ENCODE measurements at regions not wholly inside any gene's neighbourhood (a gene's known extent, or its start where the extent isn't known, plus 50 kb on each side); places are given as distances from the start of the nearest gene placed in this dataset.

DNA sequence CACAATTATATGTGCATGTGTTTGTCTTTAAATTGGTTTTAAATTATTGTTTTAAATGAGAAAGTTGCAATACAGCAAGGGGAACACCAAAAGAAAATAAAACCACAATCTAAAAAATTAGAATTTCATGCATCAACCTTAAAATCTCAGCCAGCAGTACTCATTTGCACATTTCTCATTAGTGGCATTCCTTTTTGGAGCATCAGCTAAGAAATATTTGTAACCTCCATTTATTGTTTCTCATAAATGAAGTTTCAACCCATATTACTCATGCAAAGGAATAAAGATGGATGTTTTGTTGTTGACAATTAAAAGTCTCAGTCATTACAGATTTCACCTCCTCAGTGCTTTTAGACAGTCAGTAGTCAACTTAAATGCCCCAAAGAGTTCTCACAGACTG lies 160.1 kb downstream of the TBX15 start:
- DNase-seq, result no peak
- Histone ChIP-seq H3K4me3 (ENCODE audit: low read depth, low read length) (no peak overlapping the region), H3K36me3 (replicated peaks) (no peaks in the 10 kb centered on the region), H3K27ac (no peak overlapping the region), H3K27me3 (replicated peaks) (no peaks in the 10 kb centered on the region)
- in situ Hi-C loops (cut with HindIII; ENCODE audit: low pct_ligation_motif_present, low sequenced_read_pairs), result no loop called here
- TF ChIP-seq, protein P1, sequence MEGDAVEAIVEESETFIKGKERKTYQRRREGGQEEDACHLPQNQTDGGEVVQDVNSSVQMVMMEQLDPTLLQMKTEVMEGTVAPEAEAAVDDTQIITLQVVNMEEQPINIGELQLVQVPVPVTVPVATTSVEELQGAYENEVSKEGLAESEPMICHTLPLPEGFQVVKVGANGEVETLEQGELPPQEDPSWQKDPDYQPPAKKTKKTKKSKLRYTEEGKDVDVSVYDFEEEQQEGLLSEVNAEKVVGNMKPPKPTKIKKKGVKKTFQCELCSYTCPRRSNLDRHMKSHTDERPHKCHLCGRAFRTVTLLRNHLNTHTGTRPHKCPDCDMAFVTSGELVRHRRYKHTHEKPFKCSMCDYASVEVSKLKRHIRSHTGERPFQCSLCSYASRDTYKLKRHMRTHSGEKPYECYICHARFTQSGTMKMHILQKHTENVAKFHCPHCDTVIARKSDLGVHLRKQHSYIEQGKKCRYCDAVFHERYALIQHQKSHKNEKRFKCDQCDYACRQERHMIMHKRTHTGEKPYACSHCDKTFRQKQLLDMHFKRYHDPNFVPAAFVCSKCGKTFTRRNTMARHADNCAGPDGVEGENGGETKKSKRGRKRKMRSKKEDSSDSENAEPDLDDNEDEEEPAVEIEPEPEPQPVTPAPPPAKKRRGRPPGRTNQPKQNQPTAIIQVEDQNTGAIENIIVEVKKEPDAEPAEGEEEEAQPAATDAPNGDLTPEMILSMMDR (IDR thresholded peaks at IDR 0.05; ENCODE audit: low read depth, low read length, missing control alignments), result no peak

DNA sequence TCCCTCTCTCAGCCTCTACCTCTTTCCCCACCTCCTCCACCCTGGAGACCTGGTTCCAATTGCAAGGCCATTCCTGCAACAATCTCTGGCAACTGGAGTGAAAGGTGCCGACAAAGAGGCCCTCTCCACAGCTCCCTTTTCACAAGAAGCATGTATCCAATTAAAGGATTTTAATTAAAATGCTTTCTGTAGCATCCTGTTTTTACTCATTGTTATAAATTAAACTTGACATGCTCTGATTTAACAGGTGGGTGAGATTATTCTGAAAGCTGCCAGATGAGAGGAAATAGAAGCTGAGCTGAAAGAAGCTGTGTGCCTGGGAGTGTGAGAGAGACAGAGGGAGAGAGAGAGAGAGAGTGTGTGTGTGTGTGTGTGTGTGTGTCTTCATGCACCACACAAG lies 160.5 kb downstream of the TBX15 start:
- H3K27ac ChIP-seq, result no peak overlapping the region
- in situ Hi-C loops (cut with HindIII; ENCODE audit: low pct_ligation_motif_present, low sequenced_read_pairs), result no loop called here
- TF ChIP-seq, protein P1 (IDR thresholded peaks at IDR 0.05; ENCODE audit: low read depth, low read length, missing control alignments), result no peak
- no peak overlapping the region for H3K4me3 ChIP-seq (ENCODE audit: low read depth, low read length)
- no peak for DNase-seq
- no peaks in the 10 kb centered on the region for H3K36me3 ChIP-seq (replicated peaks)
- H3K27me3 ChIP-seq (replicated peaks), result no peaks in the 10 kb centered on the region

DNA sequence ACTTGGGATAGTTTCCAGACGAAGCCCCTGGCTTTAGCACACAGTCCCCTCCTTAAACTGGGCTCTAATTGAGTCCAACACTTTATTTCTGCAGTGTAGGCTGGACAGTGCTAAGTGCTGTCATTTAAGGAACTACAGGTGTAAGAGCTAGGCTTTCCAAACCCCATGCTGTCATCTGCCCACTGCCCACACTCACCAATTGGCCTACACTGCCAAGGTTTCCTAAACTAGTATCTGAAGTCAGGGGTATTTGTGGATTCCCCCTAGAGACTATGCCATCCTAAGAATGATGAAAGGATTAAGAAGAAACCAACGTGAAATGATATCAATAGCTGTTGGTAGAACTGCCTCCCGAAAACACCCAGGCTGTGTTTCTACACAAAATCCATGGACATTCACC lies 160.9 kb downstream of the TBX15 start:
- in situ Hi-C loops (cut with HindIII; ENCODE audit: low pct_ligation_motif_present, low sequenced_read_pairs), result no loop called here
- Histone ChIP-seq H3K4me3 (ENCODE audit: low read depth, low read length) (no peak overlapping the region), H3K27me3 (replicated peaks) (no peaks in the 10 kb centered on the region), H3K27ac (no peak overlapping the region), H3K36me3 (replicated peaks) (no peaks in the 10 kb centered on the region)
- no peak for DNase-seq
- TF ChIP-seq, protein P1 (IDR thresholded peaks at IDR 0.05; ENCODE audit: low read depth, low read length, missing control alignments), result no peak

DNA sequence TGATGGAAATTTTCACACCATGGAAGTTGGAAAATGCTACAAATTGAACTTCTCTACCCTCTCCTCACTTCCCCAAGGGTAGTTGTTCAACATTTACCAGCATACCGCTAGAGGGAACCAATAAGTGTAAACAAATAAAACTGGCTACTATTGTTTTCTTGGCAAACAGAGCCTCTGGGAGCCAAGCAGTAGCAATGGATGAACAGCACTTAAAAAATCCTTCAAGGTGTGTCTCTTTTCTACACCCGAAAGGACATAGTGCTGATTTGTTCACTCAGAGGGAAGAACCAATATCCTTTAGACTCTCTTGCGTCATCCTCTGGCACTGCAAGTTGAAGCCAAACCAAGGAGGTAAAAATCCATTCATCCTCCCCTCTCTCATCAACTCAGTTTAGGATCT lies 161.5 kb downstream of the TBX15 start:
- Histone ChIP-seq H3K36me3 (replicated peaks) (no peaks in the 10 kb centered on the region), H3K27ac (no peak overlapping the region), H3K4me3 (ENCODE audit: low read depth, low read length) (no peak overlapping the region), H3K27me3 (replicated peaks) (no peaks in the 10 kb centered on the region)
- in situ Hi-C loops (cut with HindIII; ENCODE audit: low pct_ligation_motif_present, low sequenced_read_pairs), result no loop called here
- DNase-seq, result no peak
- TF ChIP-seq, protein P1 (IDR thresholded peaks at IDR 0.05; ENCODE audit: low read depth, low read length, missing control alignments), result no peak

DNA sequence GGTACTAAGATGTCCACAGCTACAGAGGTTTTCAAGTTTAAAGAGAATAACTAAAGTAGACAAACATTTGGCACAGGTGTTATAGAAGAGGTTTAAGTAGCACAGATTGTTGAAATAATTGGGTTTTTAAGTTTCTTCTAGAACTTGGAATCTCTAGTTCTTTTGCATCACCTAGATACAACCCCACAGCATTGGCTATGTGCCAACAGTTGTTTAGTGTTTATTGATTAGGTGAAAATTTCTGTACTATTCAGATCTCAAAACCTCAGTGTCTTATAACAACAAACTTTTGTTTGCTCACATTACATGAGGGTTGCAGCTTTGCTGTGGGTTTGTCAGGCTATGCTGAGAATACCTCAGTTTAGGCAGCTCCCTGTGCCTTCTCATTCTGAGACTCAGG lies 162.5 kb downstream of the TBX15 start:
- no peak for DNase-seq
- Histone ChIP-seq H3K36me3 (replicated peaks) (no peaks in the 10 kb centered on the region), H3K27ac (no peak overlapping the region), H3K27me3 (replicated peaks) (no peaks in the 10 kb centered on the region), H3K4me3 (ENCODE audit: low read depth, low read length) (no peak overlapping the region)
- in situ Hi-C loops (cut with HindIII; ENCODE audit: low pct_ligation_motif_present, low sequenced_read_pairs), result no loop called here
- TF ChIP-seq, protein P1 (IDR thresholded peaks at IDR 0.05; ENCODE audit: low read depth, low read length, missing control alignments), result no peak

DNA sequence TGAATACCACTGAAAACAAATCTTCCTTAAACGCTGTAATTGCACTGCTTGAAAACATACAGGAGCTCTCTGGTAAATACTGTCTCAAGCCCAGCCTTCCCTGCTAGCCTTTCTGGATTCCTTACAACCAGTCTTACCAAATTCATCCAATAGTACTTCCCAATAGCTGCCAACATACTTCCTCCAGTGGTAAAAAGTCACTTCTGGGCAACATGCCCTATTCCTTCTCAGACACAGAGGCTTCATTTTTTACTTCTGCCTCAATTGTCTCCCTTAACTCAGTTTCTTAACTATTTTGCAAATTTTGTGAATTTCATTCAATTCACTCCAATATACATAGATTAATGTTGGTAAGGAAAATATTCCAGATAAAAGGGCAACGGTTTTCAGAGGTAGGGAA lies 166.3 kb downstream of the TBX15 start:
- Histone ChIP-seq H3K36me3 (replicated peaks) (no peaks in the 10 kb centered on the region), H3K4me3 (ENCODE audit: low read depth, low read length) (no peak overlapping the region), H3K27me3 (replicated peaks) (no peaks in the 10 kb centered on the region), H3K27ac (no peak overlapping the region)
- TF ChIP-seq, protein P1 (IDR thresholded peaks at IDR 0.05; ENCODE audit: low read depth, low read length, missing control alignments), result no peak
- in situ Hi-C loops (cut with HindIII; ENCODE audit: low pct_ligation_motif_present, low sequenced_read_pairs), result no loop called here
- no peak for DNase-seq
